ENCODE measurements at regions not wholly inside any gene's neighbourhood (a gene's known extent, or its start where the extent isn't known, plus 50 kb on each side); places are given as distances from the start of the nearest gene placed in this dataset.

- no peak for TF ChIP-seq CTCF (IDR thresholded peaks at IDR 0.05)
- no peak for TF ChIP-seq POLR2A (IDR thresholded peaks at IDR 0.05)
Observed at GRCh38 chr4:52483186-52483890, 175.8 kb downstream of the USP46 start.

Data from esophagus squamous epithelium (tissue), 4 donors.